Mesenchymal stem cell (in vitro differentiated cells and primary cell): ENCODE measurements at regions not wholly inside any gene's neighbourhood (a gene's known extent, or its start where the extent isn't known, plus 50 kb on each side); places are given as distances from the start of the nearest gene placed in this dataset.

Experiments used
- DNase-seq: peaks from one replicate; pipeline ENCODE4 v3.0.0-alpha.2; 2013
- H2AFZ ChIP-seq: one replicate; pipeline ENCODE4 v1.6.1; 2013; ENCODE audit warnings: low read depth, mild to moderate bottlenecking, control low read depth, inconsistent platforms, low read length, moderate library complexity
- H2AK5ac ChIP-seq: 2 replicates; pipeline ENCODE4 v1.6.1; 2013; ENCODE audit warnings: low read length, moderate library complexity, mild to moderate bottlenecking, inconsistent platforms; ENCODE audit not compliant: severe bottlenecking
- H2BK120ac ChIP-seq: one replicate; pipeline ENCODE4 v1.6.1; 2013; ENCODE audit warnings: low read depth, mild to moderate bottlenecking, inconsistent platforms, low read length, moderate library complexity
- H2BK12ac ChIP-seq, 2 experiments: one replicate each; pipeline ENCODE4 v1.6.1; 2013; ENCODE audit warnings: inconsistent platforms in 2 of 2, low read length in 2 of 2, mild to moderate bottlenecking in 2 of 2, moderate library complexity in 2 of 2, control low read depth in 1 of 2
- H2BK15ac ChIP-seq: one replicate; pipeline ENCODE4 v1.6.1; 2013; ENCODE audit warnings: mild to moderate bottlenecking, low read depth, inconsistent platforms; ENCODE audit not compliant: poor library complexity, severe bottlenecking
- H2BK5ac ChIP-seq: 2 replicates; pipeline ENCODE4 v1.6.1; 2013; ENCODE audit warnings: low read depth, mild to moderate bottlenecking, low read length, control low read depth, inconsistent platforms; ENCODE audit not compliant: poor library complexity, severe bottlenecking
- H3K14ac ChIP-seq, 2 experiments: one replicate each; pipeline ENCODE4 v1.6.1; 2013; ENCODE audit warnings: inconsistent platforms in 2 of 2, low read length in 2 of 2, control low read depth in 1 of 2, mild to moderate bottlenecking in 1 of 2, moderate library complexity in 1 of 2
- H3K18ac ChIP-seq, 2 experiments: one replicate each; pipeline ENCODE4 v1.6.1; 2013; ENCODE audit warnings: inconsistent platforms in 2 of 2, low read length in 2 of 2, control low read depth in 1 of 2, low read depth in 1 of 2, mild to moderate bottlenecking in 1 of 2
- H3K23ac ChIP-seq, 2 experiments: one replicate each; pipeline ENCODE4 v1.6.1; 2013; ENCODE audit warnings: inconsistent platforms in 2 of 2, low read length in 2 of 2, mild to moderate bottlenecking in 2 of 2, moderate library complexity in 2 of 2, control low read depth in 1 of 2
- H3K27ac ChIP-seq: 2 replicates; pipeline ENCODE4 v1.5.1; 2013; ENCODE audit warnings: mild to moderate bottlenecking, moderate library complexity, low read length, control low read depth, inconsistent platforms; ENCODE audit not compliant: poor library complexity, severe bottlenecking
- H3K27me3 ChIP-seq, 2 experiments: 2 replicates each; pipeline versions ENCODE4 v1.6.1 to v1.7.0; 2013; ENCODE audit warnings: low read length in 2 of 2, mild to moderate bottlenecking in 2 of 2, moderate library complexity in 2 of 2, control low read depth in 1 of 2, inconsistent platforms in 1 of 2; ENCODE audit not compliant: control insufficient read depth in 1 of 2, insufficient read depth in 1 of 2
- H3K36me3 ChIP-seq, 2 experiments: 2 replicates each; pipeline versions ENCODE4 v1.6.1 to v1.7.0; 2013; ENCODE audit warnings: low read length in 2 of 2, control low read depth in 1 of 2, inconsistent platforms in 1 of 2, low read depth in 1 of 2, mild to moderate bottlenecking in 1 of 2; ENCODE audit not compliant: insufficient read depth in 2 of 2, control insufficient read depth in 1 of 2
- H3K4ac ChIP-seq, 2 experiments: one replicate each; pipeline ENCODE4 v1.6.1; 2013; ENCODE audit warnings: inconsistent platforms in 2 of 2, low read length in 2 of 2, mild to moderate bottlenecking in 2 of 2, moderate library complexity in 2 of 2, control low read depth in 1 of 2, low read depth in 1 of 2
- H3K4me1 ChIP-seq: 2 replicates; pipeline ENCODE4 v1.6.1; 2013; ENCODE audit warnings: low read depth, low read length, control low read depth; ENCODE audit not compliant: control insufficient read depth, insufficient read depth
- H3K4me2 ChIP-seq: 2 replicates; pipeline ENCODE4 v1.6.1; 2013; ENCODE audit warnings: low read length, mild to moderate bottlenecking, inconsistent platforms; ENCODE audit not compliant: poor library complexity, severe bottlenecking
- H3K4me3 ChIP-seq, 2 experiments: 2 replicates each; pipeline versions ENCODE4 v1.5.1 to v1.7.0; 2013; ENCODE audit warnings: low read length in 2 of 2, mild to moderate bottlenecking in 2 of 2, control low read depth in 1 of 2, low read depth in 1 of 2; ENCODE audit not compliant: insufficient read depth in 1 of 2
- H3K79me1 ChIP-seq: replicated peaks from 2 replicates; pipeline ENCODE4 v1.6.1; 2013; ENCODE audit warnings: mild to moderate bottlenecking, control low read depth, low read length, inconsistent platforms; ENCODE audit not compliant: poor library complexity, severe bottlenecking
- H3K9ac ChIP-seq: 2 replicates; pipeline ENCODE4 v1.7.0; 2013; ENCODE audit warnings: mild to moderate bottlenecking, low read length, moderate library complexity
- H3K9me3 ChIP-seq: 2 replicates; pipeline ENCODE4 v1.7.0; 2013; ENCODE audit warnings: mild to moderate bottlenecking, low read length; ENCODE audit not compliant: control insufficient read depth
- H4K8ac ChIP-seq: one replicate; pipeline ENCODE4 v1.6.1; 2013; ENCODE audit warnings: inconsistent platforms, mild to moderate bottlenecking, low read length, moderate library complexity
- H4K91ac ChIP-seq: one replicate; pipeline ENCODE4 v1.6.1; 2013; ENCODE audit warnings: mild to moderate bottlenecking, low read length, inconsistent platforms
- WGBS: methylation state at CpG from one replicate; pipeline ENCODE4 v1.1.7; 2013; ENCODE audit warnings: mixed read lengths; 5-methylcytosine and 5-hydroxymethylcytosine counted together

DNA sequence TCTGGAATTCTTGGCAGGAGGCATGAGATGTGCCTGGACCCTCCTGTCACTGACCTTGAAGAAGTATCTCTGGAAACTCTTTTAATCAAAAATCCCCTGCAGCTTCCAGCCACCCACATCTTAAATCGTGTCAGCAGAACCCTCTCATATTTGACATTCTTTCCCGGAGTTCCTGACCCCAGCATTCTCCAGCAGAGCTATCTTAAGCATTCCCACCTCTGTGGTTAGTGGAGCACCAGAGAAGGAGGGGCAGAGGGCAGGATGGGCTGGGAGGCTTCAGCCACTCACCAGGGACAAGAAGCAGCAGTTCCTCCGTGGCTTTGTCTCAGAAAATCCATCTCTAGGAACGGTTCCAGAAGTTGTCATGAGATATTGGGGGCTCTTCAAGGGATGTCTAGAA lies 149.9 kb downstream of the RGS9 start:
- H2AK5ac ChIP-seq: no peak overlapping the region
- no peak overlapping the region for H3K4ac ChIP-seq
- no peak overlapping the region for H2BK12ac ChIP-seq
- no peak overlapping the region for H4K8ac ChIP-seq
- no peak overlapping the region for H3K27ac ChIP-seq
- H3K18ac ChIP-seq: no peak overlapping the region
- no peak overlapping the region for H4K91ac ChIP-seq
- H2BK5ac ChIP-seq: no peak overlapping the region
- no peak overlapping the region for H3K14ac ChIP-seq
- H3K4me2 ChIP-seq: no peak overlapping the region
- peaks cover 7% of the 10 kb centered on the region for H3K9me3 ChIP-seq
- WGBS: 15% methylated on average over 4 of the region's 4 CpGs
- H3K23ac ChIP-seq: no peak overlapping the region
- peak; percentile 11 for DNase-seq
- H3K4me3 ChIP-seq: no peak overlapping the region
- H3K4me1 ChIP-seq: peaks cover 10% of the 10 kb centered on the region
- no peak overlapping the region for H2BK15ac ChIP-seq
- no peak overlapping the region for H2AFZ ChIP-seq
- H3K79me1 ChIP-seq: no peaks in the 10 kb centered on the region
- H2BK120ac ChIP-seq: no peak overlapping the region
- H3K9ac ChIP-seq: no peak overlapping the region
- H3K36me3 ChIP-seq: no peaks in the 10 kb centered on the region
- peaks cover 0 to 13% of the 10 kb centered on the region in 2 experiments for H3K27me3 ChIP-seq

- Histone ChIP-seq H3K4me1 (peaks cover 12% of the 10 kb centered on the region), H3K4me3 (no peak overlapping the region), H3K27ac (no peak overlapping the region), H3K9ac (no peak overlapping the region), H4K91ac (no peak overlapping the region), H3K14ac (no peak overlapping the region), H2AFZ (no peak overlapping the region), H2BK5ac (no peak overlapping the region), H3K4me2 (no peak overlapping the region), H2AK5ac (no peak overlapping the region), H3K9me3 (peaks cover 7% of the 10 kb centered on the region), H3K27me3 (peaks cover 0 to 11% of the 10 kb centered on the region in 2 experiments), H2BK120ac (no peak overlapping the region), H3K36me3 (no peaks in the 10 kb centered on the region), H3K4ac (no peak overlapping the region), H4K8ac (no peak overlapping the region), H3K79me1 (no peaks in the 10 kb centered on the region), H3K23ac (no peak overlapping the region), H3K18ac (no peak overlapping the region), H2BK12ac (no peak overlapping the region), H2BK15ac (no peak overlapping the region)
- DNase-seq: no peak
- 80% methylated on average over 7 of the region's 7 CpGs for WGBS
Measured at GRCh38 chr17:65283704-65284103, 146.5 kb downstream of the RGS9 start.

- 91% methylated on average over 1 of the region's 2 CpGs for WGBS
- H2BK5ac ChIP-seq: no peak overlapping the region
Measured at GRCh38 chr17:65279456-65279855, 142.3 kb downstream of the RGS9 start.

GRCh38 chr17:65278820-65279184 lies 141.6 kb downstream of the RGS9 start:
- Histone ChIP-seq H2BK120ac (no peak overlapping the region), H3K23ac (no peak overlapping the region), H3K36me3 (no peaks in the 10 kb centered on the region), H3K4me3 (no peak overlapping the region), H3K4me2 (no peak overlapping the region), H2AFZ (no peak overlapping the region), H4K91ac (no peak overlapping the region), H3K27ac (no peak overlapping the region), H3K14ac (no peak overlapping the region), H3K27me3 (peaks cover 0 to 15% of the 10 kb centered on the region in 2 experiments), H2BK12ac (no peak overlapping the region), H2BK5ac (no peak overlapping the region), H3K4ac (no peak overlapping the region), H3K18ac (no peak overlapping the region), H3K79me1 (no peaks in the 10 kb centered on the region), H4K8ac (no peak overlapping the region), H3K4me1 (peaks cover 9% of the 10 kb centered on the region), H3K9ac (no peak overlapping the region), H3K9me3 (peaks cover 4% of the 10 kb centered on the region), H2BK15ac (no peak overlapping the region), H2AK5ac (peak overlapping the region; percentile 68)
- no peak for DNase-seq
- 81% methylated on average over 10 of the region's 10 CpGs for WGBS

More at GRCh38 chr17:65279456-65279855, 142.3 kb downstream of the RGS9 start:
- Histone ChIP-seq H3K79me1 (no peaks in the 10 kb centered on the region), H3K4me3 (no peak overlapping the region), H3K23ac (no peak overlapping the region), H3K27ac (no peak overlapping the region), H3K14ac (no peak overlapping the region), H3K9me3 (peaks cover 4% of the 10 kb centered on the region), H3K9ac (no peak overlapping the region), H3K36me3 (no peaks in the 10 kb centered on the region), H3K27me3 (peaks cover 0 to 15% of the 10 kb centered on the region in 2 experiments), H2BK12ac (no peak overlapping the region), H3K18ac (no peak overlapping the region), H3K4ac (no peak overlapping the region), H2AK5ac (no peak overlapping the region), H3K4me2 (no peak overlapping the region), H3K4me1 (peaks cover 9% of the 10 kb centered on the region), H4K91ac (no peak overlapping the region), H2BK15ac (no peak overlapping the region), H2BK120ac (no peak overlapping the region), H4K8ac (no peak overlapping the region), H2AFZ (no peak overlapping the region)
- DNase-seq: no peak
